KBM-7 (cell line): ENCODE measurements at regions not wholly inside any gene's neighbourhood (a gene's known extent, or its start where the extent isn't known, plus 50 kb on each side); places are given as distances from the start of the nearest gene placed in this dataset.

Experiments
- DNase-seq: peaks from one replicate; pipeline ENCODE4 v3.0.0-alpha.2; 2015
- in situ Hi-C: fragments of 300-500 bp; cut with MboI; formaldehyde crosslinking; loops from 2 replicates; pipeline ENCODE4 v1.14.3; 2020; ENCODE audit warnings: low sequenced_read_pairs, low pct_unique_long_range_greater_than_20kb, mixed read lengths

- in situ Hi-C loops = no loop called here
- no peak for DNase-seq
Measured at GRCh38 chr11:28417601-28418323, 309.6 kb downstream of the METTL15 start.

GRCh38 chr11:28412029-28412428, 303.8 kb downstream of the METTL15 start:
- in situ Hi-C loops = no loop called here
- no peak for DNase-seq

- in situ Hi-C loops = no loop called here
- no peak for DNase-seq
Measured at GRCh38 chr11:28401446-28401845, 293.3 kb downstream of the METTL15 start.

GRCh38 chr11:28400331-28401100, 292.3 kb downstream of the METTL15 start:
- no peak for DNase-seq
- in situ Hi-C loops = no loop called here

- in situ Hi-C loops = no loop called here
- DNase-seq = no peak
Measured at GRCh38 chr11:28393348-28393747, 285.2 kb downstream of the METTL15 start.

- no peak for DNase-seq
- in situ Hi-C loops = no loop called here
Measured at GRCh38 chr11:28384418-28384817, 276.2 kb downstream of the METTL15 start.

- no peak for DNase-seq
- in situ Hi-C loops = no loop called here
Measured at GRCh38 chr11:28383456-28383855, 275.3 kb downstream of the METTL15 start.
